HCT116 (cell line): ENCODE measurements at regions not wholly inside any gene's neighbourhood (a gene's known extent, or its start where the extent isn't known, plus 50 kb on each side); places are given as distances from the start of the nearest gene placed in this dataset.

Experiments
- ATAC-seq: fragments of 200-7000 bp; cut with Tn5 transposase; 2 replicates; pipeline ENCODE4 v1.9.1; 2020; ENCODE audit warnings: mild to moderate bottlenecking, moderate library complexity
- BruUV-seq: library from RNA; stranded (reverse); fragments of 400-500 nt; replicated peaks from 2 replicates; lab custom pipeline; 2021; lab: Mats Ljungman, UMichigan
- CTCF ChIA-PET: fragments of 300-600 bp; sonication (Branson Sonifier 250); formaldehyde crosslinking; loops from one replicate; lab custom pipeline; 2021; ENCODE audit warnings: antibody characterized with exemption; lab: Charles Lee
- POLR2A ChIA-PET: fragments of 300-600, 350-600 bp; sonication (Branson Sonifier 250); formaldehyde crosslinking; loops from one replicate; lab custom pipeline; 2021; ENCODE audit warnings: antibody characterized with exemption; lab: Charles Lee
- RAD21 ChIA-PET, 2 experiments: fragments of 300-600 bp; sonication (Branson Sonifier 250); formaldehyde crosslinking; loops; one replicate each; lab custom pipeline; 2023; ENCODE audit warnings: low total read pairs in 2 of 2; ENCODE audit not compliant: uncharacterized antibody in 2 of 2, unreplicated experiment in 2 of 2, low non-redundant PET in 1 of 2; lab: Charles Lee
- DNase-seq: peaks from one replicate; pipeline ENCODE4 v3.0.0-alpha.2; 2010; ENCODE audit warnings: low read depth, low spot score
- H2AFZ ChIP-seq: fragments of 200-600 bp; shearing (Covaris generic), sonication (generic); 2 replicates; pipeline ENCODE4 v1.6.1; 2017; ENCODE audit warnings: low read depth, mixed run types, mixed read lengths, antibody characterized with exemption, low read length; ENCODE audit not compliant: poor library complexity, severe bottlenecking
- H3K27ac ChIP-seq: 2 replicates; pipeline ENCODE4 v1.5.1; 2012; ENCODE audit warnings: low read depth, low read length
- H3K27me3 ChIP-seq: fragments of 200-600 bp; sonication (generic); 2 replicates; pipeline ENCODE4 v1.6.1; 2016; ENCODE audit warnings: mixed run types, low read length, mixed read lengths; ENCODE audit not compliant: insufficient read depth
- H3K36me3 ChIP-seq, 2 experiments: fragments of 200-500 bp in 1 of 2; fragments of 200-600 bp in 1 of 2; sonication (Bioruptor generic) in 1 of 2; sonication (generic) in 1 of 2; 2 replicates each; pipeline versions ENCODE4 v1.5.1 to v1.6.1; 2014 to 2016; ENCODE audit warnings: low read length in 2 of 2, inconsistent platforms in 1 of 2, mixed read lengths in 1 of 2, mixed run types in 1 of 2; ENCODE audit not compliant: insufficient read depth in 2 of 2, control insufficient read depth in 1 of 2
- H3K4me1 ChIP-seq, 2 experiments: fragments of 200-600 bp in 1 of 2; sonication (generic) in 1 of 2; 2 replicates each; pipeline versions ENCODE4 v1.5.1 to v1.6.1; 2012 to 2017; ENCODE audit warnings: low read length in 2 of 2, inconsistent platforms in 1 of 2, mild to moderate bottlenecking in 1 of 2, mixed read lengths in 1 of 2, mixed run types in 1 of 2, moderate library complexity in 1 of 2; ENCODE audit not compliant: insufficient read depth in 2 of 2, control insufficient read depth in 1 of 2
- H3K4me2 ChIP-seq: fragments of 200-600 bp; sonication (generic); 2 replicates; pipeline ENCODE4 v1.6.1; 2017; ENCODE audit warnings: mixed run types, low read length, mixed read lengths
- H3K4me3 ChIP-seq, 2 experiments: fragments of 200-600 bp in 1 of 2; sonication (generic) in 1 of 2; replicated peaks in 1 of 2; 2 replicates each; pipeline ENCODE4 v1.5.1; 2011 to 2016; ENCODE audit warnings: low read length in 2 of 2, control low read depth in 1 of 2, low read depth in 1 of 2, mild to moderate bottlenecking in 1 of 2, mixed read lengths in 1 of 2, mixed run types in 1 of 2
- H3K79me2 ChIP-seq: fragments of 200-600 bp; sonication (generic); 2 replicates; pipeline ENCODE4 v1.6.1; 2017; ENCODE audit warnings: mild to moderate bottlenecking, mixed run types, low read length, moderate library complexity, mixed read lengths; ENCODE audit not compliant: insufficient read depth
- H3K9ac ChIP-seq: fragments of 200-600 bp; sonication (generic); 2 replicates; pipeline ENCODE4 v1.6.1; 2016; ENCODE audit warnings: low read length, mixed read lengths
- H3K9me2 ChIP-seq: fragments of 200-600 bp; sonication (generic), shearing (Covaris generic); 2 replicates; pipeline ENCODE4 v1.6.1; 2017; ENCODE audit warnings: mixed run types, mild to moderate bottlenecking, moderate library complexity; ENCODE audit not compliant: insufficient read depth
- H3K9me3 ChIP-seq, 2 experiments: fragments of 200-500 bp in 1 of 2; fragments of 200-600 bp in 1 of 2; sonication (Bioruptor generic) in 1 of 2; sonication (generic) in 1 of 2; 2 replicates each; pipeline ENCODE4 v1.6.1; 2014 to 2017; ENCODE audit warnings: low read length in 2 of 2, mixed read lengths in 2 of 2, inconsistent platforms in 1 of 2, low read depth in 1 of 2, mild to moderate bottlenecking in 1 of 2, mixed run types in 1 of 2, moderate library complexity in 1 of 2; ENCODE audit not compliant: control insufficient read depth in 1 of 2, insufficient read depth in 1 of 2
- H4K20me1 ChIP-seq: fragments of 200-600 bp; sonication (generic), shearing (Covaris generic); 2 replicates; pipeline ENCODE4 v1.6.1; 2017; ENCODE audit warnings: mixed run types, mild to moderate bottlenecking, moderate library complexity; ENCODE audit not compliant: insufficient read depth
- CBX3 ChIP-seq: IDR thresholded peaks from 2 replicates; pipeline ENCODE4 v1.6.1; 2012; ENCODE audit warnings: low read depth
- CEBPB ChIP-seq: IDR thresholded peaks from 2 replicates; pipeline ENCODE4 v1.6.1; 2012; ENCODE audit warnings: low read depth
- EGR1 ChIP-seq: IDR thresholded peaks from 2 replicates; pipeline ENCODE4 v1.6.1; 2012; ENCODE audit warnings: low read depth
- ELF1 ChIP-seq: IDR thresholded peaks from 2 replicates; pipeline ENCODE4 v1.6.1; 2012; ENCODE audit warnings: low read depth, borderline replicate concordance
- EZH2phosphoT487 ChIP-seq: fragments of 200-600 bp; IDR thresholded peaks from 2 replicates; pipeline ENCODE4 v1.6.1; 2018; ENCODE audit warnings: antibody characterized with exemption, borderline replicate concordance
- FOSL1 ChIP-seq: IDR thresholded peaks from 2 replicates; pipeline ENCODE4 v1.6.1; 2012; ENCODE audit warnings: low read depth
- JUND ChIP-seq: IDR thresholded peaks from 2 replicates; pipeline ENCODE4 v1.6.1; 2012
- POLR2AphosphoS5 ChIP-seq: IDR thresholded peaks from 2 replicates; pipeline ENCODE4 v1.6.1; 2011; ENCODE audit warnings: mild to moderate bottlenecking, low read depth, low read length, moderate library complexity
- RAD21 ChIP-seq: IDR thresholded peaks from 2 replicates; pipeline ENCODE4 v1.6.1; 2012; ENCODE audit warnings: low read depth, mild to moderate bottlenecking
- SIN3A ChIP-seq: IDR thresholded peaks from 2 replicates; pipeline ENCODE4 v1.6.1; 2012; ENCODE audit warnings: low read depth
- SP1 ChIP-seq: IDR thresholded peaks from 2 replicates; pipeline ENCODE4 v1.6.1; 2012; ENCODE audit warnings: low read depth
- SRF ChIP-seq: IDR thresholded peaks from 2 replicates; pipeline ENCODE4 v1.6.1; 2012; ENCODE audit warnings: low read depth
- ZFX ChIP-seq: fragments of 450-650 bp; IDR thresholded peaks from 2 replicates; pipeline ENCODE4 v1.6.1; 2017
- ZNF274 ChIP-seq: fragments of 200-500 bp; sonication (Bioruptor generic); IDR thresholded peaks from 2 replicates; pipeline ENCODE4 v1.6.1; 2014; ENCODE audit warnings: mild to moderate bottlenecking, low read depth, low read length, inconsistent platforms
- intact Hi-C: fragments of 100-400 bp; cut with micrococcal nuclease; formaldehyde crosslinking; loops from 2 replicates; pipeline ENCODE4 v1.10.0; 2022
- TF ChIP-seq, protein P1 (sequence below): IDR thresholded peaks from 2 replicates; pipeline ENCODE4 v1.6.1; 2012

DNA sequence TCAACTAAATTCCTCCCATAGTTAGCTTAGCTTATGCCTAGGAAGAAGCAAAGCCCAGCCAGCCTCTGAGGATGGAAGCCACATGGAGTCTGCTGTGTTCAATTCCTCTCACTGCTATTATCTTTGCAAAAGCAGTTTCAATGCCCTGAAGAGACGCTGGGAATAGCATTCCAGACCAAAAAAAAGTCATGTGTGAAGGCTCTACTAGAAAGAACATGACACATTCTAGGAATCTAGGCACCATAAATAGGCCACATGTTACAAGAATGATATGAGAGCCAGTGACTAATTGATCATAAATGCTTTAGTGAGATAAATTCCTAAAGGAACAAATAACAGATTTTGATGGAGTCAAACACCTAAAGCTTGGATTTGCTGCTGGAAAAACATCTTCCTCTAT, 800.8 kb downstream of the TUSC7 start (continued):
- TF ChIP-seq FOSL1 (no peak), ELF1 (no peak)

DNA sequence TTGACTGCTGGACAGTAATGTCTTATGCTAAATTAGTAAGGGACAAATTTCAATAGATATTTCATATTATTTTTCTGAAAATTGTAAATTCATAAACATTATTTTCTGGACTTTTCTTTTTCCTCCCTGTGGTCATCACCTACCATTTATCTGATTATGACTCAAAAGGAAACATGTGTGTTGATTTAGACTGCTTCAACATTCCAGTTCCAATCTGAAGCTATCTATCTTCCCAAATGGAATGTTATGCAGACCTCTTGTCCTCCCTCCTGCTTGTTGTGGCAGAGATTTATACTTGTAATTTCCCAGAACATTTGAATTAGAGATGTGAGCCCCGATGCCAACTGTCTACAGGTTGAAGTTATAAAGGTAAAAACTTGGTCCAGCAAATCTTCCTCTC, 803.4 kb downstream of the TUSC7 start:
- no peak for TF ChIP-seq ZFX
- TF ChIP-seq ZNF274 = no peak
- no peak for TF ChIP-seq CBX3
- no peak for TF ChIP-seq CEBPB
- TF ChIP-seq RAD21 = no peak
- TF ChIP-seq JUND = no peak
- TF ChIP-seq SIN3A = no peak
- no peak for TF ChIP-seq POLR2AphosphoS5
- no peak for TF ChIP-seq SP1
- Histone ChIP-seq H2AFZ (no peak overlapping the region), H4K20me1 (no peaks in the 10 kb centered on the region), H3K9me2 (no peaks in the 10 kb centered on the region), H3K4me3 (no peak overlapping the region), H3K27ac (no peak overlapping the region), H3K9ac (no peak overlapping the region), H3K4me1 (no peaks in the 10 kb centered on the region), H3K79me2 (no peaks in the 10 kb centered on the region), H3K36me3 (no peaks in the 10 kb centered on the region), H3K4me2 (no peak overlapping the region), H3K27me3 (peaks cover 4% of the 10 kb centered on the region; the same call in 1 of the 2 replicates), H3K9me3 (peaks cover 0 to 3% of the 10 kb centered on the region in 2 experiments; a peak in 1 of 4 replicates)
- intact Hi-C loops = no loop called here
- ChIA-PET POLR2A (no interaction called here), CTCF (no interaction called here), RAD21 (no interaction called here)
- no peak for DNase-seq
- ATAC-seq = no peak
- no TSS peak for BruUV-seq

DNA sequence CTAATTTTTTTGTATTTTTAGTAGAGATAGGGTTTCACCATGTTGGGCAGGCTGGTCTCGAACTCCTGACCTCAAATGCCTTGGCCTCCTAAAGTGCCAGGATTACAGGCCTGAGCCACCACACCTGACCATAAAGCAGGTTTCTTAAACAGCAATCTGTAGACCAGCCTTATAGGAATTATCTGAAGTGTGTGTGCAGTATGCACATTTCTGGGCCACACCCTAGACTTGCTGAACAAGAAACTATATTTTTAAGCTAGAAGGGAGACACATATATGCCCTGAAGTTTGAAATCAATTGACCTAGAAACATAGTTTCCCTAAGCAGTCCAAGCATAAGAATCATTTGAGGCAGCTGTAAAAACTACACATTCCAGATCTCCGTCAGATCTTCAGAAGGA, 805.7 kb downstream of the TUSC7 start:
- Histone ChIP-seq H3K9ac (no peak overlapping the region), H3K4me3 (no peak overlapping the region), H3K79me2 (no peaks in the 10 kb centered on the region), H3K4me1 (no peaks in the 10 kb centered on the region), H3K27ac (no peak overlapping the region), H4K20me1 (no peaks in the 10 kb centered on the region), H3K9me2 (no peaks in the 10 kb centered on the region), H3K36me3 (no peaks in the 10 kb centered on the region), H3K27me3 (peaks cover 16% of the 10 kb centered on the region), H3K4me2 (no peak overlapping the region), H2AFZ (no peak overlapping the region), H3K9me3 (peaks cover 0 to 3% of the 10 kb centered on the region in 2 experiments; a peak in 1 of 4 replicates)
- ChIA-PET RAD21 (no interaction called here), POLR2A (no interaction called here), CTCF (no interaction called here)
- BruUV-seq = no TSS peak
- TF ChIP-seq EZH2phosphoT487 (no peak), SRF (no peak), SIN3A (no peak), ZNF274 (no peak), POLR2AphosphoS5 (no peak), EGR1 (no peak)
- TF ChIP-seq, protein P1, sequence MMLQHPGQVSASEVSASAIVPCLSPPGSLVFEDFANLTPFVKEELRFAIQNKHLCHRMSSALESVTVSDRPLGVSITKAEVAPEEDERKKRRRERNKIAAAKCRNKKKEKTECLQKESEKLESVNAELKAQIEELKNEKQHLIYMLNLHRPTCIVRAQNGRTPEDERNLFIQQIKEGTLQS = no peak
- intact Hi-C loops = no loop called here
- ATAC-seq (no peak), DNase-seq (no peak)
